GM18520 (cell line): ENCODE measurements at regions not wholly inside any gene's neighbourhood (a gene's known extent, or its start where the extent isn't known, plus 50 kb on each side); places are given as distances from the start of the nearest gene placed in this dataset.
"Not testable (repeated sequence)": the region's sequence is repeated elsewhere in the genome, so short reads cannot be mapped to it uniquely, and the experiment has no call there.

Experiments used
- ATAC-seq: cut with Tn5 transposase; IDR thresholded peaks from one replicate; pipeline ENCODE4 v1.9.1; 2021; ENCODE audit not compliant: unreplicated experiment

DNA sequence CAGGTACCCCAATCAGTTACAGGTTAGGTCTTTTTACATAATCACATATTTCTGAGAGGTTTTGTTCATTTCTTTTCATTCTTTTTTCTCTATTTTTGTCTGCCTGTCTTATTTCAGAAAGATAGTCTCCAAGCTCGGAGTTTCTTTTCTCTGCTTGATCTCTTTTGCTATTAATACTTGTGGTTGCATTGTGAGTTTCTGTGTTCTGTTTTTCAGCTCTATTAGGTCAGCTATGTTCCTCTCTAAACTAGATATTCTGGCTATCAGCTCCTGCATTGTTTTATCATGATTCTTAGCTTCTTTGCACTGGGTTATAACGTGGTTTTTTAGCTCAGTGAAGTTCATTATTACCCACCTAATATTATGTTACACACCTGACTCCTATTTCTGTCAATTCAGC lies 914.1 kb downstream of the TRHDE start:
- ATAC-seq = no peak

GRCh38 chr12:73187765-73188164 lies 915.6 kb downstream of the TRHDE start:
- no peak for ATAC-seq

- no peak for ATAC-seq
Observed at GRCh38 chr12:73210548-73211204, 938.5 kb downstream of the TRHDE start.

DNA sequence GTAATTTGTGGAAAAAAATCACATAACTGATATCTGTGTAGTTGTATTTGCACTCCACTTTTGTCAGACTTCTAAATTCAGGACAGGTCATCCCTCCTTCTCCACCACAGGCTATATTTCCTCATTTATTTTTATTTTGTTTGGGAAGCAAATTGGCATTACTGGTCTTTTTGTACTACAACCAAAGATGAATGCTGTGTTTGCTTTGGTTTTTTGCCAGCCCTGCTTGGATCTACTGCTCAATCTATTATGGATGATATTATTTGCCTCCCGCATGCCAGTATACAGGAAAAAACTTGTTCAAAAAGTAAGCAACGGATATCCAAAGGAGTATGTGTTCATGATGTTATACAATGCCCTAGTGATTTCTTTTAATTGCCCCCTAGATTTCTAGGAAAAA lies 948.8 kb downstream of the TRHDE start:
- ATAC-seq = no peak

- ATAC-seq = no peak
Observed at GRCh38 chr12:73221398-73221797, 949.2 kb downstream of the TRHDE start.

- no peak for ATAC-seq
Observed at GRCh38 chr12:73221836-73222235, 949.7 kb downstream of the TRHDE start.

DNA sequence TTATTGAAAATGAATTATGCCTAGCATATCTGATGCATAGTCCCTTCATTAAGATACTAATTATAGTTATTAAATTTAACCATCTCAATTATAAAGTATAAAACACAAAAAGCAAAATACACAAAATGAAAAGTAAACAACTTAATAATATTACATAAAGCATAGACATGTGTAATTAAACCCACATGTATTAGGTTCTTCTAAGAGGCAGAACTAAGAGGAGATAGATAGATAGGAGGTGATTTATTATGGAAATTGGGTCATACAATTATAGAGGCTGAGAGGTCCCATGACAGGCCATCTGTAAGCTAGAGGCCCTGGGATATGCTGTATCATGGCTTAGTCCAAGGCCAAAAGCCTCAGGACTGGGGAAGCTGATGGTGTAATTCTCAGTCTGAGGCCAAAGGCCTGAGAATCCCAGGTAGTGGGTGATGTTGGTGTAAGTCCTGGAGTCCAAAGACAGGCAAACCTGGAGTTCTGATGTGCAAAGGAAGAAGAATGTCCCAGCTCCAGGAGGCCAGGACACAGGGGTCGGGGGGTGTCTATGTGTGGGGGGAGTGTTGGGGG lies 953.3 kb downstream of the TRHDE start:
- no peak for ATAC-seq

GRCh38 chr12:73225941-73226340 lies 953.8 kb downstream of the TRHDE start:
- ATAC-seq = no peak

GRCh38 chr12:73226593-73226992 lies 954.4 kb downstream of the TRHDE start:
- no peak for ATAC-seq

- ATAC-seq = not testable (repeated sequence)
Observed at GRCh38 chr12:73228828-73229227, 956.7 kb downstream of the TRHDE start.

DNA sequence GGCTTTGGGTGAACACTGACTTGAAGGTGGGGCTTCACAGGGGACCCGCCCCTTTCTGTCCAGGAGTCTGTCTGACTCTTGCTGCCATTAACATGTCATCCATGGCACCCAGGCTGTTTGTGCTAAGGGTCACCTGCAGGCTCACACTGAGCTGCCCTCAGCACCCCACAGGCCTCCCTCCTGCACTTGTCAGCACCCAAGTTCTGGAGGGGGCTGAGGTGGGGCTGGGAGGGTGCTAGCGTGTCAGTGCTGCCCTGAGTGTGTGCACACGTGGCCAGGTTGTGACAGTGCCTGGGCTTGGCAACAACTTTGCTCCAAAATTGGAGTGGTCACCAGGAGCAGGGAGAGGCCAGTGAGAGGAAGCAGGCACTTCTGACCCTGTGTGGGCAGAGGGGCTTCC lies 963.2 kb downstream of the TRHDE start:
- no peak for ATAC-seq

DNA sequence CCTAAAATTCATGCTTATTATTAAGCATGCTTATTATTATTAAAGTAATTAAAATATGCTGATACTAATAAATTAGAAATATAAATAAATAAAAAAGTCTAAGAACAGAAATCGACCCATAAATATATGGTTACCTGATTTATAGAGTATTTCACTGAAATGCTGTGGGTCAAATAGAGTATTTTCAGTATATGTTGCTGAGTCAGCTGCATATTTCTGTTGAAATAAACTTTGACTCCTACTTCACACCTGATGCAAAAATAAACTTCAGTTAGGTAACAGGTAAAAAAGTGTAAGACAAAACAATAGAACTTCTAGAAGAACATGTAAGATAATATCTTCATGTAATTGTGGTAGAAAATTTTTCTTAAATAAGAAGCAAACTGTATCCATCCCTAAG lies 967.9 kb downstream of the TRHDE start:
- no peak for ATAC-seq

GRCh38 chr12:73262788-73263381 lies 990.7 kb downstream of the TRHDE start:
- no peak for ATAC-seq

DNA sequence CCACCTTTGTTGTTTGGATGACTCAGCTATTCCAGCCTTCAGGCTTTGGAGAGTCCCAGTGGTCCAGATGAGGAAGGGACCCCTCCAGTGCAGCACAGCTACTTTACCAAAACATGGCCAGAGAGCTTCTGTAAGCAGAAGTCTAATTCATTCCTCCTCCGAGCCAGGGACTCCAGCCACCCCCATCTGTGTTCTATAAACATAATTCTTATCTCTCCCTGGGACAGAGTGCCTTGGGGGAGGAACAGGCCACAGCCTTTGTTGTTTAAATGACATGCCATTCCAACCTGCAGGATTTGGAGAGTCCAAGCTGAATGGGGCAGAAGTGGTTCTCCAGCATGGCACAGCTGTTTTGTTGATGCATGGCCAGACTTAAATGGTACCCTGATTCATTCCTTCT lies 994.0 kb downstream of the TRHDE start:
- ATAC-seq = no peak

DNA sequence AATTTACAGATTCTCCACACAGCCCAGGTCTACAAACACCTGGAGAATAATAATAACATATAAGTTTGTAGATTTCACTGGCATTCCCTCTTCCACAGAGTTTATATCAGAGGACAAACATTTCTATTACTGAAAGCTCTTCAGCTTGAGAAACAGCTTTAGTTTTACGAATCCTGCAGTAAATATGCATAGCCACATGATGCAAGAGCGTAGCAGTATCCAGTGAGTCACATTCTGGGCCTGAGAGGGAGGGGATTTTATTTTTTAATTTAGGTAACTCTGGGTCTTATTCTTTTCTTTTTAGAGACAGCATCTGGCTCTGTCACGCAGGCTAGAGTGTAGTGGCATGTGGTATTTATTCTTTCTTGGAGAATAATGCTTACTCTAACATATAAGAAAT lies 1002.8 kb downstream of the TRHDE start:
- ATAC-seq = no peak

GRCh38 chr12:73277971-73278370 lies 1005.8 kb downstream of the TRHDE start:
- no peak for ATAC-seq

GRCh38 chr12:73301530-73301929 lies 1029.4 kb downstream of the TRHDE start:
- ATAC-seq = no peak

GRCh38 chr12:73307260-73307659 lies 1035.1 kb downstream of the TRHDE start:
- no peak for ATAC-seq

DNA sequence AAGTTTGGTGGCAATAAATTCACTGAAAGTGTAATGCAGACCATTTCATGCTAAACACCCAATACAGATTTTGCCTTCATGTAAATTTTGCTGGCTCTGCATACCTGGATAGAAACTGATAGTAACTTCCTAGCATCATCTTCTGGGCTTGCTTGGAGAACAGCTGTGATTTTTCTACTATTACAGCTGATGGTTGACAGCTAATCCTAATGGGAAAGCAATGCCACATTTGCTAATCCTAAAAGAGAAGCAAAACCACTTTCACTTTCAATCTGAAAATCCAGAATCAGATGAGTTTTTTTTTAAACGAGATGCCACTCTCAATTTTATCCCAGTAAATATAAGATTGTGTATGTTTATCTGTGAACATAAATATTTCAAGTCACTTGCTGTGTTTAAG lies 1035.9 kb downstream of the TRHDE start:
- no peak for ATAC-seq

DNA sequence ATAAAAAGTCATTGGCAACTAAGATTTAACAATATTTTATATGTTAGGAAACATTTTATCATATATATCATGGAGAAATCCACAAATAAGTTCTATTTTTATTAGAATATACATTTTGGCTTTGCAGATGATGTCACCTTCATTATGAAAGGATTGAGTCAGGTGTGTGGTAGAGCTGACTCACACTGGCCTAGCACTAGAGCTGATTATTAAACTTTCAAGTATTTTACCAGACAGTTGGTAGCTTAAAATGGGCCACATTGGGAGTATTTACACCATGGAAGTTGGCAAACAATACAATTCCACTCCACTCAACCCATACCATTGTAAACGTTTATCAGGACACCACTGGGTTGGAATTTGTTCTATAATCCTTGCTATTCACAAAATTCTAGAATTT lies 1036.6 kb downstream of the TRHDE start:
- ATAC-seq = no peak

DNA sequence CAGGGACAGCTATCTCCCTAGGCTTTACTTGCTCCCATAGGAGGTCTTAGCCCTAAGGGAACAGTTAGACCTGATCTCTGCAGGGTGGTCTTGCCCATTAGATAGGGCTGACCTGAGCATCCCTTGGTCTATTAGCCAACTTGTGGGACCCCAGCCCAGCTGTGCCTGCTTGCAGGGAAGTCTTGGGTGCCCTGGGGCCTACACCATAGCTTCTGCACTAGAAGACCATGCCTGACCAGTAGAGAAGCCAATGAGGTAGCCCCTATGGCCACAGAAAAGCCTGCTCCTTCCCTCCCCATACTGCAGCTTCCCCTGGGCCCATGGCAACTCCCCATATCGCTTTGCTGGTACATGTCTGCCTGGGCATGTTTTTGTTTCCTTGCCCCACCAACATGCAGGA lies 1049.1 kb downstream of the TRHDE start:
- no peak for ATAC-seq

DNA sequence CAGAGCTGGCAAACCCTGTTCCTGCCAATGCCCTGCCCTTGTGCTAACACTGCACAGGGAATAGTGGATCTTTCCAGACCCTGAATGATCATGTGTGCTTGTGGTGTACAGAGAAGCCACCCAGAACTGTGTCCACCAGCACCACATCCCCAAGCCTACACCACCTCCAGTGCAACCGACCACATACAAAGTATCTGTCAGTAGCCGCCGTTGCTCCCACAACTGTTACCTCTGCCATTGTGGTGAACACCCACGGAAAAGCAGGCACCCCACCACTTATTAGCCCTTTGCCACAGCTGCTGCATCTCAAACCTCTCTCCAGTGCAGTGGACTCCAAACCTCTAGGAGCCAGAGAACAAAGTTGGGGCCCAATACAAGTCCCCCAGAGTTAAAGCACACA lies 1049.6 kb downstream of the TRHDE start:
- no peak for ATAC-seq
